ENCODE measurements at regions not wholly inside any gene's neighbourhood (a gene's known extent, or its start where the extent isn't known, plus 50 kb on each side); places are given as distances from the start of the nearest gene placed in this dataset.

DNA sequence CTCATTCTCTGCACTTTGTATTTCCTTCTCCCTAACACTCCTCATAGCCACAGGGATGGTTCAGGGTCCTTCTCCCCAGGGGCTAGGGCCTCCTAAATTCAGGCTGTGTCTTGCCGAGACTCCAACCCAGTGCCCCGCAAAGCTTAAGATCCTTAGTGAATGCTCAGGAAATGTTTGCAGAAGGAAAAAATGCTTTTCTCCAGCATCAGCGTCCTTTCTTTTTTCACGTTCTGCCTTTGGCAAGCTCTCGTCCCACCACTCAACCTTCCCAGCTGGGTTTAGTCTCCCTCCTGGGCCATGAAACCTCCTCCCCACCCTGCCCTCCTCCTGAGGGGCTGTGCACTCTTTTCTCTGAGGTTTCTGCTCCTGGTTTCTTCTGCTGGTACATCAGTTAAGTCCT lies 503.8 kb upstream of the B3GAT1 start:
- DNase-seq (ENCODE audit: low read depth, low spot score), result no peak

DNA sequence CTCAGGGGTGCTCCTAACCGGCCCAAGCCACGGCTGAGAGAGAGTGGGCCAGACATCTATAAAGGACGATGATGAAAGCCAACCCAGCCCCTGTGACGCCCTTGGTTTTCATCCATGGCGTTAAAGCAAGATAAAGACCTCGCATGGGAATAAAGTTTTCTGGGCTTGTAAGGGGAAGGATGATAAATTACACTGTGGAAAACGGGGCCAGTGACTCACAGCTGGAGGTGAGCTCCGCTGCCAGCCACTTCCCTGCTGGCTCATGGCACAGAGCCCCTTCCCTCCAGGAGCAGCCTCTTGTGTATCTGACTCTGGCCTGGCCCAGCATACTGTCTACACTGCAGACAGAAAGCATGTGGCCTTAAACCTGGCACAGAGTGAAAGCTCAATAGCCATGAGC lies 503.2 kb upstream of the B3GAT1 start:
- no peak for DNase-seq (ENCODE audit: low read depth, low spot score)

DNA sequence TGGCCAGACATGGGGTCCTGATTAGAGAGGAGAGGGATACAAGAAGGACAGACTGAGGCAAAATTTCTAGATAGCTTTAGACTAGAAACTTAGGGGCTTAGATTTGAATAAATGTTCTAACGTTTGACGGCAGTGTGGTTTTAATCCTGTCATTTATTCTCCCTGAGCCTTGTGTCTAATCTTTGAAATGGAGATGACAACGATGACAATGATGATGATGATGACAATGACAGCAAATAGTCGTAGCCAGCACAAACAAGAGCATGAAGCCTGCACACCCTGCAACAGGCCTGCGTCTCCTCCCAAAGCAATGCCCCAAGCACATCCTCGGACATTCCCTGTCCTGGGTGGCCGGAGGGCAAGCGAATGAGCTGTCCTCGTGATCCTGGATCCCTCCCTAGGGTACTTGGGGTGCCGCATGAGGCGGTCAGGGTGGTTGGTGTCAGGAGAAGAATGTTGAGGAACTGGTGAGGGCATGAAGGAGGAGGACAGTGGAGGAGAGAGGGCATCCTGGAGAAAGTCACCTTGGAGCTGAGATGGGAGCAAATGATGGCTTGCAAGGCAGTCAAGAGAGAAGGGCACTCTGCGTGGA lies 502.1 kb upstream of the B3GAT1 start:
- no peak for DNase-seq (ENCODE audit: low read depth, low spot score)

DNA sequence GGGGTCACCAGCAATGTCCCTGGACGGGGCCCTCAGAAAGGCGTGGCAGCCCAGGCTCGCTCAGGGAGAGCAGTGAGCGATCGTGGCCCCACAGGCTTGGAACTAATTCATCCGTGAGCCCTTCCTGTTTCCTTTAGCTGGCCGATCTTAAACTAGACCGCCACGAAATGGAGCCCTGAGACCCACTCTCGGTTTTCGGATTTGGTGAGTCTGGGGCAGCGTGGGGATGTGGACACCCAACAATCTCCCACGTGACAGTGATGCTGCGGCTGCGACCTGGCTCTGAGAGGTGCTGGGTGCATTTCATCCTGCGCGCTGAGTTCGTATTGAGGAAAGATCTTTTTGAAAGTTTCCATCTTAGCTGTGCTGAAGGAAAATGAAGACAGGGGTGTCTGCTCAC lies 501.3 kb upstream of the B3GAT1 start:
- DNase-seq (ENCODE audit: low read depth, low spot score), result no peak

DNA sequence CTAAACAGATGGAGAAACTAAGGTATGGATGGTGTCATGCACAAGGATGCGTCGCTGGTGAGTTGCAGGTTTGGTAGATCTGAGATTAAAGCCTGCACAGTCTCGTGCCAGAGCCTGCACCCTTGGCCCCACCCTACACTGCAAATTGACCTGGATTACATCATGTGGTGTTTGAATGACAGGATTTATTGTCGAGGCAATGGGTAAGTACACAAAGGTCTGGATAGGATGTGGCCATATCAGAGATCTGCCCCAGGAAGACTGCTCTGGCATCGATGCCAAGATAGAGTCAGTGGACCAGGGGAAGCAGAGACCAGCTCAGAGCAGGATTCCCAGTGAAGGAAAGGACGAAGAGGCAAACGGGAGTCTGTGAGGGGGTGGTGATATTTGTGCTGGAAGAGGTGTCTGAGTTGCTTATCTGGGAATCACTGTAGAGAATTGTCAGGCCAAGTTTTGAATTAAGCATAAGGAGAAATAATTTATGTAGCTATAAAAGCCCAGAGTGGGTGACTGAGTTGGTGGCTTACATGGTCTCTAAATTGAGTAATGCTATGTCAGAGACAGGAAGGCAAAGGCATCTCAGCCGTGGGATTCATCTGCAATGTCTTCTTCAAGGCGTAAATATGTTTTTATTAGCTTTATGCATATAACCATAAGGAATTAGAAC lies 499.6 kb upstream of the B3GAT1 start:
- DNase-seq (ENCODE audit: low read depth, low spot score), result no peak

DNA sequence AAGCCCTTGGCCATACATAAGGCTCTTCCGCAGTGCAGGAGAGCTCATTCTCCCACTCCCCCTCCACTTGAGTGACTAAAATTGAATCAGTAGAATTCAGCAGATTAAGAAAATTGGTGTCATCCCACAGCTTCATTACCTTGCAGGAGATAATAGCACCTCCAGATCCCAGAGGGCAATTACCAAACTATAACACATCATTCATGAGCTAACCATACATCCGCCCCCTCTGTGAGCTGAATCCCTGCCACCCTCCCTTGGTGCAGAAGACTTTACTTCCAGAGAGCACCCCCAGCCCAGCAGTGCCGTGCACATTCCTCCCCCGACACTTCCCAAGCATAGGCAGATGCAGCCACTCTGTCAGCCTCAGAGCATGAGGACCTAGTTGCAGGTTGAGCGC lies 496.5 kb upstream of the B3GAT1 start:
- DNase-seq (ENCODE audit: low read depth, low spot score), result no peak

DNA sequence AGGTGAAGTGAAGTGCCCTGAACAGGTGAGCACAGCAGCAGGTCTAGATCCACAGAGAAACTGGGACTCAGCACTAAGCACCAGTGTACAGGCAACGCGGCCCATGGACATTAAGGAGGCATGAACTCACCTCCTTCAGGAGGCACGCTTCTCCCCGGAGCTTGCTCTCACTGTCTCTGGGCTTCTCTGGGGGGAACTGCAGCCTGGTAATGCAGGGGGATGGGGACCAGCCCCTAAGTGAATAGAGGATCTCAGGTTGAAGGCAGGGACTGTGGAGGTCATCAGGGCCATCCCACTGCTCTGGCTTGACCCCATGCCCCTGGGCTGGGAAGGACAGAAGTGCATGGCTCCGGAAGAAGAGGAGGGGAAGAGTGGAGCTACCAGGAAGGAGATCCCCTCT lies 495.6 kb upstream of the B3GAT1 start:
- no peak for DNase-seq (ENCODE audit: low read depth, low spot score)

DNA sequence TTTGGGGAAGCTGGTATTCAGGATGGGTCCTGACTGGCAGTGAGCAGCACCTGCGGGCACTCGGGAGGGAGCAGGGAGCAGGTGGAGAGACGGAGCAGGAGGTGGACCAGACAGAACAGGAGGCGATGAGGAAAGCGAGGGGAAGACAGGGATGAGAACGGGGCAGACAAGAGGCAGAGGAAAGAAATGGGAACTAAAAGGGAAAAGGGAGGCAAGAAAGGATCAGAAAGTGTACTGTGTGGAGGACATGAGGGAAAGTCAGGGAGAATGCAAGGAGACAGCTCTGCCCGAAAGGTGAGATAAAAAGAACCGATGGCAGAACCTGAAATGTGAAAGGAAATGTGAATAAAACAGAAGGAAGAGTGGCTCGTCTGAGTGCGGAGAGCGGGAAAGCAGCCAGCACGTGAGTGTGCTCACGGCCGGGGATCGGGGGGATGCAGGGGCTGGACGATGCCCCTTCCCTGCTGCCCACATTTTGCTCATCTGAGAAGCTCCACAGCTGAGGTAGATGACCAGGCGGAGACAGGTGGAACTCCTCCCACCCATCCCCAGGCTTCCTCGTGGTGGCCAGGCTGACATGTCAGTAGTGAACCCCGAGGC lies 494.4 kb upstream of the B3GAT1 start:
- no peak for DNase-seq (ENCODE audit: low read depth, low spot score)

DNA sequence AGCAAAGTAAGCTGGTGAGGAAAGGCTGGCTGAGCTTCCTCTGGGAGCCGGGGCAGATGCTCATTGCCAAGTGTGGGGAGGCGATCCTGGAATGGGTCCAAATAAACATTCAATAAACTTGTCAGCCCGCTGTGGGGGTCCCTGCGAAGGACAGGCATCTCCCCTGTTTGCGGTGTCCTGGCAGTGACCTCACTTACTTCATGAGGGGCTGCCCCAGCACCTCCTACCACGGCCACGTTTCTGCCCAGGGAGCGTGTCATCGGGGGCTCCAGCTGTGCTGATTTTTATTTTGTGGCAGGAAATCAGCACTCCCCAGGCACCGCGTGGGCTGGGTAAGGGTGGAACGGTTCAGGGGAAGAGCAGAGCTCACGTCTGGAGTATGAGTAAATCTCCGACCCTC lies 493.9 kb upstream of the B3GAT1 start:
- DNase-seq (ENCODE audit: low read depth, low spot score), result no peak

DNA sequence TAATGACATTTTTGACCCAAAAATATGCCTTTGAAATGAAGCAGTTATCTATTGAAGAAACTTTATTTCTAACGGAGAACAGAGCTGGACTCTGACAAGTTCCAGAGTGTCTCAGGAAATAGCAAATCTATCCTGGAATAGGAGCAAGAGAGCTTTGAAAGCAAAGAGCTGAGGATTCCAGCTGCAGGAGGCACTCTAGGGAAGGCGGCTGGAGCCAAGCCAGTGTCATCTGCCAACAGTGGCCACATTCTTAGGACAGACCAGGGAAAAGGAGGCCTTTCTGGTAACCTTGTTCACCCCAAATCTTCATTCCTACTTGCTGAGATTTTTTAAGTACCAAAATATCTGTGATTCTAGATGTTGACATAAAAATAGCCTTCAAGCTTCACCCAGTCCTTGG lies 493.5 kb upstream of the B3GAT1 start:
- no peak for DNase-seq (ENCODE audit: low read depth, low spot score)

DNA sequence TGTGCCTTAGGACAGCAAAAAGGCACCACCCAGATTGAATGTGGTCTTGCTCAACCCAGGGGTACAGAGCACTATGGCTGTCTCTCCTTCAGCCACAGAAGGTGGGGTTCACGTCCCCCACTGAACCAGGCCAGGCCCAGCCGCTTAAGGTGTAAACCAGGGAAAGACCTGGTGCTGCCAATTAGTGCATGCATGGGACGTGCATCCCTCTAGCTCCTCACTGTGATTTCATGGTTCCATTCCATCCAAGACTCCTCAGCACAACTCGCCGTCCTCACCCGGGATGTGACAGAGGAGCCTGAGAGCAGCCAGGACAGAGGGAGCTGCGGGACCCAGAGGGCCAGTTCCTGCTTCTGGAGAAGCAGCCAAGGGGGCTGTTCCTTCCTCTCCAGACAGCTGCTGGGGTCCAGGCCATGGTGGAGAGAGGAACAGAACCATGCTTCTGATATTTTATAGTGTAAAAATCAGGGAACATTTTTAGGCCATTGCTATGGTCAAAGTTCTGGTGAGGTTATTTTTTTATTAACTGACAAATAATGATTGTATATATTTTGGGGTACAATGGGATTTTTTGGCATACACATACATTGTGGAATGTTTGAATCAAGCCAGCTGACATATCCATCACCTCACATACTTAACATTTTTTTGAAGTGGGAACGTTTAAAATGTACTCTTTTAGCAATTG lies 492.2 kb upstream of the B3GAT1 start:
- DNase-seq (ENCODE audit: low read depth, low spot score), result no peak

DNA sequence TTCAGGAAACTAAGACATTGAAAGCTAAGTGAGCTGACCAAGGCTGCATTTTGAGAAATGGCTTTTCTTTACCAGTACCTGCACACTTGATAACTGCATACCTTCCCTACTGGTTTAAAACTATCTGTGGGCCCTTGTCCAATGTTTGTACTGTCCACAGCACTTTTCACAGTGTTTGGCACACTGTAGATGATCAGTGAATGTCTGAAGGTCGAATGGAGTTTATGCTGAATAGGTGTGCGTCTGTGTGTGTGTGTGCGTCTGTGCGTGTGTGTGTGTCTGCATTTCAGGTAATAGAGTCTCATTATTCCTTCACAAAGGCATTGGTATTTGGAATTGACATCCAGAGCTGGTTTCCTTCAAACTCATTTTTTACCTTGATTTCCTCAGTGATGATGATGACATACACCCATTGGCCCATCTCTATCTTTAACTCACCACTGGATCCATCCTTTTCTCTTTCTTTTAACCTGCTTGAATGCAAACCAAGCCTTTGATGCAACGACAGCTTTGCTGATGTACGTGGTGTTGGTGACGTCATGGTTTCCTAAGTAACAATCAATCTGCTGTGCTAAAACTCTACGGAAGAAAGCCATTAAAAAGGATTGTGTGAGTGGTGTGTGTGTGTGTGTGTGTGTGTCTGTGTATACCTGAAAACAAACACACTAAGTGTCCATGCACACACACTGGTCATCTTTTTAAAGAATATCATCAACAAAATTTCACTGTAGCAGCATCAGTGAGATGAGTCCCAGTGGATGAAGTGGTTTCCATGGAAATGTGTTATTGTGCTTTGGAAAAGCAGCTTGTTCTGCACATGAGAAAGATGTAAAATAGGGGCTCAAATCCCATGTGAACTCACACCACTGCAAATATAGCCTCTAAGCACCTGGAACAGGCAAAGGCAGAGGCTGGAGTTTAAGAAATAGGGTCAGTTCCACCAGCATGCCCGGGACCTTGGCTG lies 490.2 kb upstream of the B3GAT1 start:
- no peak for DNase-seq (ENCODE audit: low read depth, low spot score)

DNA sequence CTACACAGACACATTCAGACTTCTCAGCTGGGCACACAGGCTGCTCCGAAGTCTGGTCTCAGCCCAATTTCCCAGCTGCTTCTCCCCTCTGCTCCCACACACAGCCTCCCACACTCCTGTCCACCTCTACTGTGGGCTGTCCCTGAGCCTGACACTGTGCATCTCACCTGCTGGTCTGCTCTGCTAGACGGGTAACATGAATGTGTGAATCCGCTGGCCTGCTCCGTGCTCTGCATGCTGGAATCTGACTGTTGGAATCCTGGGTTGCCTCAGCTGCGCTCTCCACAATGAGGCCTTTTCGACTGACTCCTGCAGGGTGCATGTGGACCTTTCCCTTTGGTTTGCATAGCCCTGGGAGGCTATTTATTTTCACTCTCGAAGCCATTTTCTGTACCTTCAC lies 489.5 kb upstream of the B3GAT1 start:
- no peak for DNase-seq (ENCODE audit: low read depth, low spot score)

DNA sequence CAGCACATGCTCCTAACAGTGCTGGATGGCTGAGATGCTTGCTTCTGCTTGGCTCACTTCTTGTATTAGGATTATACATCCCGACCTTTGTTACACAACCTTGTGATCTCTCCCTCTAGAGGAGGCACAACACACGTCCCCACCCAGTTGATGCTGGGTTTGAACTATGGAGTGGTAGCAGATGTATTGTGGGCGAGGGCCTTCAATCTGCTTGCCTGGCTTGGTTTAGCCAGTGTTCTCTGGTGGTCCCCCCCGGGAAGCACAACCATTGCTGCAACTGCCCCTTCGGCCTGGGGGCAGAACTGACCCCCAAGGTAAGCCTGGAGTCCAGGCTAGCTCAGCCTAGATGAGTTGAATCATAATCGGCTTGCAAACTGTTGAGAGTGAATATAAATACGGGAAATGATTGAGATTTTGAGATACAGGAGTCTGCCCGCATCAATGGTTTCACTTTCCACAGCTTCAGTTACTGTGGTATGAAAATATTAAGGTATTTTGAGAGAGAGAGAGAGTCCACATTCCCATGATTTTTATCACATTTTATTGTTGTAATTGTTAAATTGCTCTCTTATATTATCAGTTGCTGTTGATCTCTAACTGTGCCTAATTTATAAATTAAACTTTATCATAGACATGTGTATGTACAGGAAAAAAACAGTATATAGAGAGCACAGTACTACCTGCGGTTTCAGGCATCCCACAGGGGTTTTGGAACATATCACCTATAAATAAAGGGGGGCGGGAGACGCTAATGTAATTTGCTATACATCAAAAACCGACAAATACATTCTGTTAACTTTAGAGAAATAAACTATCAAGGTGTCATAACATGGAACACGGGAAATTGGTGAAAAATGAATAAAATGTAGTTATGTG lies 482.0 kb upstream of the B3GAT1 start:
- no peak for DNase-seq (ENCODE audit: low read depth, low spot score)

DNA sequence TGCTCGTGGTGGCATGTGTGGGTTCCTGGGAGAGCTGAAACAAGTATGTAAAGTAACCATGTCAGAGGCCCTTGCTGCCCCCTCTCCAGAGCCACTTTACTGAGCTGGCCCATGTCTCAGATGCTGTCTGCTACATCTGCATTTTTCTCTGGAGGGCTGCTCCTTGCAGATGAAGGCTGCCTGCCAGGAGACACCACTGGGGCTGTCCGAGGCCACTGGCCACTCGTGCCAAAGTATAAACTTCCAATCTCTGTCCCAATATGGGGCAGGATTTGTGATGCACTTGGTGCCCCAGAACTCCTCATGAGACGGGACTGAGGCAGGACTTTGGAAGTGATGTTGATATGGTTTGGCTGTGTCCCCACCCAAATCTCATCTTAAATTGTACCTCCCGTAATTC lies 478.4 kb upstream of the B3GAT1 start:
- no peak for DNase-seq (ENCODE audit: low read depth, low spot score)

DNA sequence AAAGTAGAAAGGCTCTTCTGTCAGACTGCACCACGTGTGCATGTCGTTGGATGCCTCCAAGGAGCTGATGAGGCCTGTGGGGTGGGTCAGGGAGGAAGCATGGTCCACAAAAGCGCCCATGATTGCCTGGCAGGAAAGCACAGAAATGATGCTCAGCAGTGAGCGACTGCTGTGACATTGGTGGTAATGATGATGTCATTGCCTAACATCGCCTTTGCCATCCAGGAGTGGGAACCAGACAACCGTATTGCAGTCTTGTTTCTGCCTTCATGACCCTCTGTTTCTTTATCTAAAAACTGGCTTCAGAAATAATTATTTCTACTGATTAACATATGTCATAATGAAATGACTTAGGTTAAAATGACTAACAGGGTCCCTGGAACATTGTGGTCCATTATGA lies 477.8 kb upstream of the B3GAT1 start:
- DNase-seq (ENCODE audit: low read depth, low spot score), result no peak

DNA sequence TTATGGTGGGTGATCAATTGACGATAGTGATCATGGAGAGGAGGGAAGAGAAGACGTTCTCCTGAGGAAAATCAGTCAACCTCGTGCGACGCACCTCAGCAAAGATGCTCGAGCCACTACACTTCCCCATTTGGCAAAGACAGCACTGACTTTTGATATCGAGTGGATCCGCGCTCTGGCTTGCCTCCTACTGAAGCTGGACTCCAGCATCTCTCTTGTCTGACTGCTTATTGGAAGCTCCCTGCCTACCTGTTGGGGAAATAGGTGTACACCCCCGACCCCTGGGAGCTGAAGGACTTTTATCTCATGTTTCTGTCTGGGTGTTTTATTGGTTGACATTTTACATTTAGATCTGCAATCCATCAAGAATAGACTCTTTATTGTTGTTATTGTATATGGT lies 476.8 kb upstream of the B3GAT1 start:
- DNase-seq (ENCODE audit: low read depth, low spot score), result no peak

DNA sequence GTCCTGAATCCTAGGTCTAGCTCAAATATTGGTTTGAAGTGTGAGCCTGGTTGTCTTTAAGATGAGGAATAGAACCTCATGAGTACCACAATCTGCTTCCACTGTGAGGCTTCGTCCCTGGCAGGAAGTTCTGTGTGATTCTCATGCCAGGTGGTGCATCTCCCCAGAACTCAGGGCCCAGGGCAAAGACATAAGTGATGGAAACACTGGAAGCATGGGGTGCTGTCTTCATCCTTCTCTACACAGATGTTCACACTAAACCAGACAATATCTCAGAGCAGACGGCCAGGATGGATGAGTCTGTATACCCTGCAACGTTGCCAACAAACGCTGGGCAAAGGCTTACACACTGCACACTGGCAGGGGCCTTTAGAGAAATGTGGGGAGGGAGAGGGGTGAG lies 475.9 kb upstream of the B3GAT1 start:
- no peak for DNase-seq (ENCODE audit: low read depth, low spot score)

DNA sequence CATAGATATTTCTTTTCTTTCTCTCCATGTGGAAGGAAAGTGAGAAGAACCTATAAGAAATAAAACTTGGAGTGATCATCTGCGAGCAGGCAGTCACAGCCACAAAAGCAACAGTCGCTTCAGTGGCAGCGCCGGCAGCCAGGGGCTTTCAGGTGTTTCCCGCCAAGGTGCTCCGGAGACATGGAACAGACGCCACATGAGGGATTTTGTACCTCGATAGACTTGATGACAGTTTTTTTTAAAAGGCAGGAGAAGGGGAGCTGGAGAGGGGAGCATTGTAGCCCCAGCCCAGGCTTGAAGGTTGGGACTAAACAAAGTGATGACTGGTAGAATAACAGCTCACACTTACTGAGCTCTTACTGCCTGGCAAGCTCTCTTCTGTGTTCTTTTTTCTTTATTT lies 471.4 kb upstream of the B3GAT1 start:
- no peak for DNase-seq (ENCODE audit: low read depth, low spot score)

DNA sequence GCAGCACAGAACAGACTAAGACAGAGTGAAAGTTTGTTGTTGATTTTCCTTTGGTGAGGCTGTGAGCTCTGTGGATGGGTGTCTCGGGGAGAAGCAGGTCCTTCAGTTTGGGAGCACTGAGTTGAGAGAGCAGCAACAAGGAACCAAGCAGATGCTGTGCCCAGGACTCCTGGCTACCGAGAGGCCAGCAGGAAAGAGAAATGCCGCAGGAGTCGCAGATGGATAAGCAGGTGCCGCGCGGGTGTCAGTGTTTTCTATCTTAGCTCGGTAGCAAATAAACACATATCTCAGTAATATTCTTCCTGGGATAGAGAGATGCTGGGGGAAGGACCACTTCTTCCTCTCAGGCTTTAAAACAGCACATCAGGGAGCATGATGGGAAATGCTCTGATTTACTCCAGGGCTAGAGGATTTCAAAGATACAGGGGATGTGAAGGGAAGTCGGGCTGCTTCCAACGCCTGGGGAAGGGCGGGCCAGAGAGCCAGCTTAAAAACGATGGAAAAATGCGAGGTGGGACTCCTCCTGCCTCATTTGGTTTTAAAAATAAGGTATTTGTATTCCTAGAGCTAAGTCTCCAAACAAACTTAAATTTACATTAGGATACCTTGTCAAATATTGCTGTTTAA lies 470.7 kb upstream of the B3GAT1 start:
- no peak for DNase-seq (ENCODE audit: low read depth, low spot score)

Measured in pulmonary artery endothelial cell (primary cell).